ENCODE measurements at regions not wholly inside any gene's neighbourhood (a gene's known extent, or its start where the extent isn't known, plus 50 kb on each side); places are given as distances from the start of the nearest gene placed in this dataset.

DNA sequence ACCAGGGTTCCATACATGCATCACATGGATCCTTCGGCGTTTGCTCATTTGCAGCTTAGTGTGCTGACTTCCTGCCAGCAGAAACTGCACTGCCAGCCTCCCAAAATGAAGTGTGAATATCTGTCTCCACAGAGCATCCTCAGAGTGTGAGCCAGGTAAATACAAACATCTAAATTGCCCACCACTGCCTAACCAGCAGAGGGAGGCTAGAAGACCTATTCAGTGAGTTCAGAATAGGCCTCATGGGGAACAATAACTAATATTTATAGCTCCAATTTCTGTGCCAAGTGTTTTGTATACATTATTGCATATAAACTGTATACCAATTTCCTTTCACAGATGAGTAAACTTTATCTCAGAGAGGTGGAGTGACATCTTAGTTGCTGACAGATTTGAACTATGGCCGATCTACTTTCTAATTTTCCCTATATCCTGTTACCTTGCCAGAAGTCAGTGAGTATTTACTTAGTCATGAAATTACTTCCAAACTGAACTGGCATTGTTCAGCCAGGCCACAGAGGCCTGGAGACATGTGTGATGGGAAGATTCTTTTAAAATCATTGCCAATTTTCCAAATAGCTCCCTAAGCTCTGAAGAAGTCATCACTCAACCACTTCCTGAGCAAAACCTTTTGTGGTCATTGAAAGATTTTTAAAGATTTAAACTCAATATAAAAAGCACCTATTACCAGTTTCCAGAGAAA is 926.5 kb upstream of the GHITM start:
- H3K4me2 ChIP-seq (ENCODE audit: insufficient read depth, low read length), result no peak overlapping the region
- POLR2A ChIA-PET, result no interaction called here
- BruUV-seq (replicated peaks), result no TSS peak
- H3K9ac ChIP-seq (replicated peaks; ENCODE audit: extremely low read depth, insufficient read depth, low read length), result no peak overlapping the region
- no peaks in the 10 kb centered on the region for H3K9me3 ChIP-seq (replicated peaks; ENCODE audit: control insufficient read depth, insufficient read depth, low read length)
- DNase-seq (ENCODE audit: low read depth, low spot score), result no peak
- TF ChIP-seq MYC (IDR thresholded peaks at IDR 0.05; ENCODE audit: low read depth, low read length), result no peak
- no peak for TF ChIP-seq POLR2A (IDR thresholded peaks at IDR 0.05; ENCODE audit: low read depth, low read length)
- TF ChIP-seq EZH2 (IDR thresholded peaks at IDR 0.05; ENCODE audit: borderline replicate concordance, low read depth, low read length, severe bottlenecking), result no peak
- TF ChIP-seq GATA2 (IDR thresholded peaks at IDR 0.05; ENCODE audit: insufficient read depth, insufficient read length, low read depth, low read length), result no peak
- TF ChIP-seq, protein P1, sequence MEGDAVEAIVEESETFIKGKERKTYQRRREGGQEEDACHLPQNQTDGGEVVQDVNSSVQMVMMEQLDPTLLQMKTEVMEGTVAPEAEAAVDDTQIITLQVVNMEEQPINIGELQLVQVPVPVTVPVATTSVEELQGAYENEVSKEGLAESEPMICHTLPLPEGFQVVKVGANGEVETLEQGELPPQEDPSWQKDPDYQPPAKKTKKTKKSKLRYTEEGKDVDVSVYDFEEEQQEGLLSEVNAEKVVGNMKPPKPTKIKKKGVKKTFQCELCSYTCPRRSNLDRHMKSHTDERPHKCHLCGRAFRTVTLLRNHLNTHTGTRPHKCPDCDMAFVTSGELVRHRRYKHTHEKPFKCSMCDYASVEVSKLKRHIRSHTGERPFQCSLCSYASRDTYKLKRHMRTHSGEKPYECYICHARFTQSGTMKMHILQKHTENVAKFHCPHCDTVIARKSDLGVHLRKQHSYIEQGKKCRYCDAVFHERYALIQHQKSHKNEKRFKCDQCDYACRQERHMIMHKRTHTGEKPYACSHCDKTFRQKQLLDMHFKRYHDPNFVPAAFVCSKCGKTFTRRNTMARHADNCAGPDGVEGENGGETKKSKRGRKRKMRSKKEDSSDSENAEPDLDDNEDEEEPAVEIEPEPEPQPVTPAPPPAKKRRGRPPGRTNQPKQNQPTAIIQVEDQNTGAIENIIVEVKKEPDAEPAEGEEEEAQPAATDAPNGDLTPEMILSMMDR (IDR thresholded peaks at IDR 0.05; ENCODE audit: extremely low read depth in 1 of 2, insufficient read depth in 1 of 2, low read depth in 1 of 2, low read length in 2 of 2), result no peak
- no peak for TF ChIP-seq JUN (IDR thresholded peaks at IDR 0.05; ENCODE audit: borderline replicate concordance, insufficient read depth, insufficient read length, low read depth)
- TF ChIP-seq, protein P2, sequence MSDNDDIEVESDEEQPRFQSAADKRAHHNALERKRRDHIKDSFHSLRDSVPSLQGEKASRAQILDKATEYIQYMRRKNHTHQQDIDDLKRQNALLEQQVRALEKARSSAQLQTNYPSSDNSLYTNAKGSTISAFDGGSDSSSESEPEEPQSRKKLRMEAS (IDR thresholded peaks at IDR 0.05; ENCODE audit: insufficient read depth, insufficient read length), result no peak
- TF ChIP-seq FOS (IDR thresholded peaks at IDR 0.05; ENCODE audit: borderline replicate concordance, insufficient read depth, low read length), result no peak
- no peak for TF ChIP-seq POLR2AphosphoS5 (IDR thresholded peaks at IDR 0.05; ENCODE audit: insufficient read depth, low read depth, low read length)
- H3K79me2 ChIP-seq (ENCODE audit: control insufficient read depth, insufficient read depth, low read length), result no peaks in the 10 kb centered on the region
- H2AFZ ChIP-seq (ENCODE audit: low read depth, low read length), result no peak overlapping the region
- no peaks in the 10 kb centered on the region for H3K27me3 ChIP-seq (ENCODE audit: control insufficient read depth in 2 of 2, insufficient read depth in 2 of 2, low read length in 2 of 2)
- intact Hi-C loops (cut with micrococcal nuclease) (no loop called here), dilution Hi-C loops (cut with MboI; ENCODE audit: extremely low pct_ligation_motif_present, low sequenced_read_pairs) (no loop called here)
- H3K27ac ChIP-seq (ENCODE audit: insufficient read depth, low read depth, low read length), result no peak overlapping the region
- H3K36me3 ChIP-seq (ENCODE audit: control insufficient read depth in 2 of 2, extremely low read depth in 1 of 2, insufficient read depth in 2 of 2, low read length in 2 of 2), result no peaks in the 10 kb centered on the region
- no peaks in the 10 kb centered on the region for H3K9me1 ChIP-seq (replicated peaks; ENCODE audit: control insufficient read depth, extremely low read depth, insufficient read depth, low read length)
- no peak overlapping the region for H3K4me3 ChIP-seq (replicated peaks in 1 of 3; ENCODE audit: insufficient read depth in 1 of 3, low read depth in 1 of 3, low read length in 3 of 3)
- CTCF ChIA-PET, result interaction anchor here (1.3 kb wide), 1 partner anchor 658 kb away, joined by 5 read pairs; no protein-coding TSS in a partner anchor
- FAIRE-seq, result no peak
- no peaks in the 10 kb centered on the region for H4K20me1 ChIP-seq (replicated peaks; ENCODE audit: control insufficient read depth, extremely low read depth, insufficient read depth, low read length)
- H3K4me1 ChIP-seq (ENCODE audit: control insufficient read depth, extremely low read depth, insufficient read depth, low read length), result no peaks in the 10 kb centered on the region

Measured in endothelial cell of umbilical vein (primary cell).